NCI-H446 (cell line): ENCODE measurements at regions not wholly inside any gene's neighbourhood (a gene's known extent, or its start where the extent isn't known, plus 50 kb on each side); places are given as distances from the start of the nearest gene placed in this dataset.
A peak's percentile ranks its signal among the peaks of the same experiment; 100 is the strongest.
"Not testable (repeated sequence)": the region's sequence is repeated elsewhere in the genome, so short reads cannot be mapped to it uniquely, and the experiment has no call there.

Experiments used
- DNase-seq, 2 experiments: peaks; one replicate each; lab custom pipeline; 2025; lab: John Stamatoyannopoulos, UW

DNA sequence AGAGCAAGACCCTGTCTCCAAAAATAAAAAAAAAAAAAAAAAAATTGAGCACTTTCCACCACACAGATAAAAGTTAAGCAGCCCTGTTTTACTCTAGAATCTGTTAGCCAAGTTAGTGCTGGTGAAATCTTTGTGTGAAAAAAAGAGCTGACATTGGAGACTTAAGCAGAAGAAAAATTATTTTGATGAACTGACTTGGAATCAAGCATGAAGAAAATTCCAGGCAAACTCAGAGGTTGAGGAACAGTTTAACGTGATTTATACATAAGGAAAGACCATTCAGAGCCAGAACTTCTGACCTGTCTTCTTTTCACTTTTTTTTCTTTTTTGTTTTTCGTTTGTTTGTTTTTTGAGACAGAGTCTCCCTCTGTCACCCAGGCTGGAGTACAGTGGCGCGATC is 79.6 kb upstream of the RBPJ start:
- DNase-seq: no peak

DNA sequence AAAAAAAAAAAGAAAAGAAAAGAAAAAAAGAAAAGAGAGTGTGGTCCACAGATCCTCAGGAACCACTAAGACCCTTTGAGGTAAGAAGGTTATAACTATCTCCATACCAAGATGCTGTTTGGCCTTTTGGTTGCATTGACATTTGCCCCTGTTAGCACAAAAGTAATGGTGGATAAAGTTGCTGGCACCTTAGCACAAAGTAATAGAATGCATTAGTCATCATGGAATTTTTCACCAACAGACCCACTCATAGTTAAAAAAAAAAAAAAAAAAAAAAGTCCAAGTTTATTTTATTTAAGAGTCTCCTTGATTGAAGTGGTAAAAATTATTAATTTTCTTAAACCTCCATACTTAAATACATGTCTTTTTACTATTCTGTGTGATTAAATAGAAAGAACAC is 78.4 kb upstream of the RBPJ start:
- DNase-seq: no peak

DNA sequence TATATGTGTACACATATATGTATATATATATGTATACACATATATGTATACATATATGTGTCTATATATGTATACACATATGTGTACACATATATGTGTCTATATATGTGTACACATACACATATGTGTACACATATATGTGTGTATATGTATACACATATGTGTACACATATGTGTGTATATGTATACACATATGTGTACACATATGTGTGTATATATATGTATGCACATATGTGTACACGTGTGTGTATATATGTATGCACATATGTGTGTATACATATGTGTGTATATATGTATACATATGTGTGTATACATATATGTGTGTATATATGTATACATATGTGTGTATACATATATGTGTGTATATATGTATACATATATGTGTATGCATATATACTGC is 76.7 kb upstream of the RBPJ start:
- DNase-seq: not testable (repeated sequence)

DNA sequence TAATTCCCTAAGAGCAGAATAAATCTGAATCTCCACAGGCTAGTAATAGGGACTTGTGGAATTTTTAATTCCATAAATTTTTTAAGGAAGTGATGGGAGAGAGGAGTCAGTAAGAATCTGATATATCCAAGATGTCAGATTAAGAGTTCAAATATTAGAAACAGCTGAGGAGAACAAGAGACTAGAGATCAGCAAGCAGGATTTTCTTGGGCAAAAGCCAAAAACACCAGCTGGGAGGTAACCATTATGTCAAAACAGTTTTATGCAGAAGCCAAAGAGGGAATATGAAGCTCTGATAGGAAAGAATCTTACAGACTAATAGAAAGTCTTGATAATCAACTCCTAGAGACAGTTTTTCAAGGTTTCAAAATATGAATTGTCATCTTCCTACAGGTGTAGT is 72.2 kb upstream of the RBPJ start:
- DNase-seq: peak; percentile 27 to 80

DNA sequence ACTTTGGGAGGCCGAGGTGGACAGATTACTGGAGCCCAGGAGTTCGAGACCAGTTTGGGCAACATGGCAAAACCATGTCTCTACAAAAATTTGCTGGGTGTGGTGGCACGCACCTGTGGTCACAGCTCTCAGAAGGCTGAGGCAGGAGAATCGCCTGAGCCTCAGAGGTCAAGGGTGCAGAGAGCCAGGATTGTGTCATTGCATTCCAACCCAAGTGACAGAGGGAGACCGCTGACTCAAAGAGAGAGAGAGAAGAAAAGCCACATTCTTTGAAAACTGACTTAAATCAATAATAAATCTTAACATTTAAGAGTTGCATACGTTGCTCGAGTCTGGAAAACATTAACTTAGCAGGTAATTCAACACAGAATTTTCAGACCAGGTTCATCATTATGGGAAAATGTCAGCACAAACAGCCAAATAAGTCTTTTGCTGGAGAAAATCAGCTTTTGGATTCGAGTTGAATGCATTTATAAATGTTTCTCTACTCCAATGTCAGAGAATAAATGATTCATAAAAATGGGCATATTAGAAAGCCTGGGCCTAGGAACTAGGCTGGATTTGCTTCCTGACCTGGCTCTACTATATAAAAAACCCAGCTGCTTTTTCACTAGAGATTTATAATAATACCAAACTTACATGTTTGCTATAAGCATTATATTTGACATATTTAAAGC is 68.3 kb upstream of the RBPJ start:
- no peak for DNase-seq

DNA sequence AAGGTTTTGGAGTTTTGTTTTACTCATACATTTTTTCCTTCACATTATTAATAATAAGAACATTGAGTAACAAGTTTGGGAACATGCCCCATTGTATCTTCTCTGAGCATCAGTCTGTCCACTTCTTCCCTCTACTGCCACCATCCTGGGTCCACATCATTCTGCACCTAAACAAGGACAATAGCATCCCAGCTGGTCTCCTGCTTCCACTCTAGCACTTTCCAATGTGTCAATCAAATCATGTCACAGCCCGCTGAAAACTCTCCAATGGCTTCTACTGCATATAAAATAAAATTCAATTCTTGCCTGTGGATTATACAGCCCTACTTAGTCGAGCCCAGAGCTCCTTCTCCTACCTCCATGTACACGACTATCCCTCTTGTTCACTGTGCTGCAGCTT is 66.8 kb upstream of the RBPJ start:
- no peak for DNase-seq

DNA sequence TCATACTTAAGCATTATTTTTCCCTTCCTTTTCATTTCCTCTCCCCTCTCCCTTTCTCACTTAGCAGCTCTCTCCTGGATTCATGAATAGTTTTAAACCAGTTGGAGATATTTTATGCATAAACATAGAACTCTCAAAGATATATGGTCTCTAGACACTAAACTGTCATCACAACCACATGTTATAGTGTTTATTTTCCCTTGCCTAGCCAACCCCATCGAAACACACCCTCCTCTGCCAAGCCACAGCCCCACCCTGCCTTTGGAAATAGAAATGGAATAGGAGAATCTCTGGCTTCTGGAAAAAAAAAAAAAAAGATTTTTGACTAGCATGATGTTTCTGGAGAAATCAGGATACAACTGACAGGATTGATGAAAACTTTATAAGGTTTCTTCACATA is 64.8 kb upstream of the RBPJ start:
- DNase-seq: no peak

DNA sequence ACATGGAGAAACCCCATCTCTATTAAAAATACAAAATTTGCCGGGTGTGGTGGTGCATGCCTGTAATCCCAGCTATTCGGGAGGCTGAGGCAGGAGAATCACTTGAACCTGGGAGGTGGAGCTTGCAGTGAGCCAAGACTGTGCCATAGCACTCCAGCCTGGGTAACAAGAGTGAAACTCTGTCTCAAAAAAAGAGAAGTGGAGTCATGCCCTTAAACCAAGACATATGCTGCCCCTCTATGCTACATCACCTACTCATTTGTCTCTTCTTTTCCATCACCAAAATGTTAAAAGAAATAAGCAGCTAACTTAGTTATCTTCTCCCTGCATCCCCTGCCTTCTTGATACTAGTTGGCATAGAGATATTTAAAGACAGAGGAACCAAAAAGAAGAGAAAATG is 63.4 kb upstream of the RBPJ start:
- not testable (repeated sequence) for DNase-seq

DNA sequence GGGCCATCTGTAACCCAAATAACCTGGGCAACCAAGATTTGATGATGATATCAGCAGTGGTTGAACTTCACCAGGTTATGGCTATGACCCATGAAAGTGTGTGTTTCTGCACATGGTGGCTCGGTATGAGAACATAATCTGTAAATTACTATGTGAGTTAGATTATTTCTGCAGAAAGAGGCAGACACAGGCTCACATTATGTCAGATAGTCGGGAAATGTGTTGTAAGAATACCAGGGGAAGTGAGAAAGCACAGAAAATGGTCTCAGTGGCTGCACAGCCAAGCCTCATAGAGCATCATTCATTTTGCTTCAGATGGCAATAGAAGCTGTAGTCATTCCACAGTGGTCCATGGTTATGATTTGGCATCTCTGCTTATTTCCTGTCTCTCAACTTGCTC is 63.0 kb upstream of the RBPJ start:
- no peak for DNase-seq

DNA sequence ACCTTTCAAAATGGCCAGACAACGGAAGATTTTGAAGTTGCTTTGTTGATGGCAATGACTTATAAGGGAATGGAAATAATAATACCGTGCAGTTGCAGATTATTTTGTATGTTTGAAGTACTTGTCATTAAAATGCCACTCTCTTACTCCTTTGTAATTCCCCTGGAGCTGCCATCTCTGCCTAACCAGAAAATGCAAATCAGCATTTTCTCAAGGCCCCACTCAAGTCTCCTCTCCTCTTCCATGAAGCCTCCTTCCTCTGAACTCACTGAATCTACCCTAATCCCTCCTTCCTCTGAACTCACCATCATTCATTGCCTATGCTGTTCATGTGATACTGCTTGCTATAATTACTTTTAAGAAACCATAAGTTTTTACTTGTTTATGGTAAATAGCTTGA is 60.2 kb upstream of the RBPJ start:
- DNase-seq: no peak

DNA sequence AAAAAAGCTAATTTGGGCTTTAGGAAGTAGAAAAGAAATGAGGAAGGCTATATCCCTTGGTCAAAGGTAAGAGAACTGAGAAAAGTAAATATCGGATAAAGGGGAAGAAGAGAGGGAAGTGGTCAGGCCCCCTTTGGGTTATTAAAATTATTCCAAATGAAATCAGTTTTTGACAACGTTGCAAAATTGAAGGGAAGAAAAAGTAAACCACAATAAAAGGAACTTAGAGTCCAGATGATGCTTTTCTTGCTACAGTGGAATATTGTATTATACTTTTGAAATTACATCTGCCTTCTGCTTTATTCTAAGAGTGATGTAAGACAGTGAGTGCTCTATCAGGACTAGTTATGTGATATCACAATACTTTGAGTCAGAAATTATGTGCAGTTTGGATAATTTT is 59.4 kb upstream of the RBPJ start:
- no peak for DNase-seq

DNA sequence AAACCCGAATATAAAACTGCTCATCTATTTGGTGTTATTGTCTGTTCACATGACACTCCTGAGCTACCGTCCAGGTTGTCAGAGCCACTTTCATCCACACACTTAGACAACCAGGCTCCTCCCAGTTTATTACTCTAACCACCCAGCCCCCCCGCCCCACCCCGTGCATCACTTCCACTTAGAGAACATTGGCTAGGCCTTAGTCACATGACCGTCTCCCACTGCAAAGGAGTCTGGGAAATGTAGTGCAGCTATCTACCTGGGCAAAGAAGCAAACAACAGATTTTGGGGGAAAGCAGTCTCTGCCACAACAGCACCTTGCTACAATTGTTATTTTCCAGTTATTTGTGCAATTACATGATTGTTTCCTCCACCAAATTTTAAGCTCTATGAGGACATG is 57.6 kb upstream of the RBPJ start:
- no peak for DNase-seq

DNA sequence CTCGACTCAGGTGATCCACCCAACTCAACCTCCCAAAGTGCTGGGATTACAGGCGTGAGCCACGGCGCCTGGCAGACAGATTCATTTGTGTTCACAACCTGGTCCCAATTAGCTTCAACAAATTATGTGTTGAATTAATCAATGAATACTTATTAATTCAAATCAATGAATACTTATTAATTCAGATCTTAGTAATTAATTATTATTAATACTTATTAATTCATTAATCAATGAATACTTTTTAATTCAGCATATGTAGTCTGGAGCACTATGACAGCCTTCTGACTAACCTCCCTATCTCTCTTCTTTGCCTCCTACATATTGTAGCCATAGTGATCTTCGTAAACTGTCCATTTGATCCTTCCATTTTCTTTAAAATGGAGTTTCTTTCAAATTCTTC is 56.7 kb upstream of the RBPJ start:
- no peak for DNase-seq

DNA sequence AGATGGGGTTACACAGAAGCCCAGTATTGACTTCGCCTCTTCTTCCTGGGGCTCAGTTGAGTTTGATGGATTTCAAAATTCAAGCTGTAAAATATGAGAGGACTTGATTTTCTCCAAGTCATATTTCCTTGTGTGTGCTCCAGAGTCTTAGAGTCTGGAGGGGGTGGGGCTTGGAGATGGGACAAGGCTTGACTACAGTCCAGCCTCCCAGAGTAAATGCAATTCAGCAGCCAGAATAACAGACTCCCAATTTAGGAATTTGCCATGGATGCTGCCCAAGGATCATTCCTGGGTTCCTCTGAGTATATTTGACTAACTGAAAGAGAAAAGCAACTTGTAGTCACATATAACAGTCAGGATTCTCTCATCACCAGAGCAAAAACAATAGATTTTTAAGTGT is 53.7 kb upstream of the RBPJ start:
- DNase-seq: peak in 1 of 2 experiments; percentile 8

DNA sequence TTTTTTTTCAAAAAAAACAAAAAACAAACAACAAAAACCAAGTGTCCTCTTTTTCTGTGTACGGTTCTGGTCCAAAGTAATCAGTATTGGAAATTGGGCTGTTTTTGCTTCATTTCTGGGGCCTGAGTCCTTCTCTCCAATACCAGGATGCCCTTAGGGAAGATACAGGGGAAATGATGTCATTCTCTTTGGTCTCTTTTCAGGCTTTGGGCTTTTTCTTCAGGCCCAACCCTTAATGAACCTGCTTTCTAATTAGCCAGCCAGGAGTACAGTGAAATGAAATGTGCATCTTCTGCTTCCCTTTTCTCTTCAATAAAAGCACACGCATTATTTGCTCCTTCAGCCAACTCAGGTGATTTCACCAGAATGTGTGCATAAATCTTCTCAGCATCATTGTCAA is 52.6 kb upstream of the RBPJ start:
- no peak for DNase-seq

DNA sequence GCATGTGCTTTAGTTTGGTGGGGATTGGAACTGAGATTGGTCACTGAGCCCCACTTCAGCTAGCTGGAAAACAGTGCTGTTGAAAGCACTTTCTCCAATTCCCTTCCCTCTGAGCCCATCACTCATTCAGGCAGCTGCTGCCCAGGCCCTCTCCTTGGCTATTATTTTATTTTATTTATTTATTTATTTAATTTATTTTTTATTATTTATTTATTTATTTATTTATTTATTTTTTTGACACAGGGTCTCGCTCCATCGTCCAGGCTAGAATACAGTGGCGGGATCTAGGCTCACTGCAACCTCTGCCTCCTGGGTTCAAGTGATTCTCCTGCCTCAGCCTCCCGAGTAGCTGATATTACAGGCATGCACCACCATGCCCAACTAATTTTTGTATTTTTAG is 51.8 kb upstream of the RBPJ start:
- no peak for DNase-seq
